Heart left ventricle (tissue), 16 donors: ENCODE measurements at regions not wholly inside any gene's neighbourhood (a gene's known extent, or its start where the extent isn't known, plus 50 kb on each side); places are given as distances from the start of the nearest gene placed in this dataset.

ENCODE experiments used
- ATAC-seq, 4 donors: fragments of 200-7000 bp; cut with Tn5 transposase; one replicate each; pipeline ENCODE4 v1.9.1; 2020 to 2022; ENCODE audit warnings: moderate library complexity in 4 of 4, mild to moderate bottlenecking in 3 of 4, moderate number of reproducible peaks in 1 of 4
- DNase-seq, 5 donors: peaks; one replicate each; pipeline ENCODE4 v3.0.0-alpha.2; 2020
- H3K27ac ChIP-seq, 12 donors: fragments of 200-600 bp; sonication (generic) in 4 of 12; one replicate each; pipeline versions ENCODE4 v1.5.0 to v1.8.0; 2016 to 2022; ENCODE audit warnings: mild to moderate bottlenecking in 2 of 12
- H3K27me3 ChIP-seq, 9 donors: fragments of 200-600 bp; sonication (generic) in 2 of 9; one replicate each; pipeline versions ENCODE4 v1.5.1 to v1.8.0; 2016 to 2022; ENCODE audit warnings: mild to moderate bottlenecking in 3 of 9
- H3K36me3 ChIP-seq, 9 donors: fragments of 200-600 bp; sonication (generic) in 2 of 9; one replicate each; pipeline versions ENCODE4 v1.5.0 to v1.8.0; 2018 to 2022; ENCODE audit warnings: mild to moderate bottlenecking in 2 of 9
- H3K4me1 ChIP-seq, 12 donors: fragments of 200-600 bp; sonication (generic) in 4 of 12; one replicate each; pipeline versions ENCODE4 v1.5.0 to v1.8.0; 2016 to 2022; ENCODE audit warnings: mild to moderate bottlenecking in 3 of 12
- H3K4me3 ChIP-seq, 12 donors: fragments of 200-600 bp; sonication (generic) in 4 of 12; one replicate each; pipeline versions ENCODE4 v1.5.0 to v1.8.0; 2017 to 2022; ENCODE audit warnings: mild to moderate bottlenecking in 9 of 12, moderate library complexity in 4 of 12
- H3K9me3 ChIP-seq, 12 donors: fragments of 200-600 bp; sonication (generic) in 4 of 12; one replicate each; pipeline versions ENCODE4 v1.5.0 to v1.8.0; 2016 to 2022; ENCODE audit warnings: mild to moderate bottlenecking in 1 of 12
- CTCF ChIP-seq, 12 donors: fragments of 200-600 bp; sonication (generic) in 4 of 12; IDR thresholded peaks; one replicate each; pipeline versions ENCODE4 v1.5.0 to v1.8.0; 2018 to 2022; ENCODE audit warnings: antibody characterized with exemption in 12 of 12, mild to moderate bottlenecking in 5 of 12
- POLR2A ChIP-seq, 2 donors: fragments of 450-650 bp; IDR thresholded peaks; one replicate each; pipeline ENCODE4 v1.6.1; 2017; ENCODE audit warnings: antibody characterized with exemption in 2 of 2, mild to moderate bottlenecking in 2 of 2, moderate library complexity in 2 of 2
- WGBS, 4 donors: extraction: QIAGEN DNeasy Blood & Tissue Kit in 2 of 4; methylation state at CpG; one replicate each; pipeline versions ENCODE4 v1.1.5 to v1.1.7; 2013 to 2018; 5-methylcytosine and 5-hydroxymethylcytosine counted together
- intact Hi-C, 10 donors: fragments of 100-400 bp; cut with DNase I; formaldehyde crosslinking; loops; one replicate each; pipeline versions ENCODE4 v1.11.1 to v1.14.2; 2022
- donor health status: ischemic (EF 13 %, LVEDD 7.1; RV severe dilation, severe dysfunction).
- donor health status: healthy with polysubstance abuse.
- donor health status: DM: no; HTN: yes; CAD: no.
- donor health status: DM: no; HTN: no; CAD: no.
- donor health status: ischemic (EF 25% LVEDD 6.9; RV normal size, moderate dysfunction).
- donor health status: ischemic (EF 25% LVEDD 5.7; RV mildly dilated, moderate dysfunction).
- donor health status: healthy.
- donor health status: DM: yes; HTN: yes; CAD: no.
- donor health status: ischemic (EF 35%, LVEDD 5.7; RV mildly dilated, moderate dysfunction).
- donor health status: nonischemic (EF 11% LVEDD 7.7; RV severe dilation, severe dysfunction).
- donor health status: DM: yes; HTN: yes; CAD: no.
- donor health status: PGD.
- donor health status: ischemic (EF 29% LVEDD 5.4; RV normal size, mild dysfunction).
- donor health status: nonischemic (EF 23%, LVEDD 6.1; RV moderate dilation, normal function).

- Histone ChIP-seq H3K4me1 (no peaks in the 10 kb centered on the region), H3K36me3 (no peaks in the 10 kb centered on the region), H3K4me3 (no peak overlapping the region), H3K27me3 (no peaks in the 10 kb centered on the region), H3K27ac (no peak overlapping the region), H3K9me3 (no peaks in the 10 kb centered on the region)
- TF ChIP-seq POLR2A (IDR thresholded peaks at IDR 0.05) (no peak), CTCF (IDR thresholded peaks at IDR 0.05) (no peak)
- ATAC-seq (no peak), DNase-seq (no peak)
- intact Hi-C loops, result no loop called here
- 92 to 98% (median 95%) methylated on average over 2 of the region's 2 CpGs for WGBS, 4 donors
Observed at GRCh38 chr15:38748710-38749109, 184.1 kb upstream of the RASGRP1 start.

GRCh38 chr15:38750786-38751185 is 186.2 kb upstream of the RASGRP1 start:
- H3K9me3 ChIP-seq, result no peaks in the 10 kb centered on the region
- H3K27ac ChIP-seq, result no peak overlapping the region
- no peaks in the 10 kb centered on the region for H3K4me1 ChIP-seq
- intact Hi-C loops, result no loop called here
- no peak overlapping the region for H3K4me3 ChIP-seq
- DNase-seq (no peak), ATAC-seq (no peak)
- H3K36me3 ChIP-seq, result no peaks in the 10 kb centered on the region
- 56 to 59% (median 57%) methylated on average over 5 of the region's 5 CpGs for WGBS, 4 donors
- TF ChIP-seq POLR2A (IDR thresholded peaks at IDR 0.05) (no peak), CTCF (IDR thresholded peaks at IDR 0.05) (no peak)
- H3K27me3 ChIP-seq, result peaks cover 0 to under 1% (median 0%) of the 10 kb centered on the region in 9 donors

GRCh38 chr15:38755718-38756117 is 191.1 kb upstream of the RASGRP1 start:
- ATAC-seq (no peak), DNase-seq (no peak)
- intact Hi-C loops, result no loop called here
- Histone ChIP-seq H3K9me3 (no peaks in the 10 kb centered on the region), H3K36me3 (no peaks in the 10 kb centered on the region), H3K27me3 (peaks cover 0 to 2% (median 0%) of the 10 kb centered on the region in 9 donors), H3K4me1 (no peaks in the 10 kb centered on the region), H3K4me3 (no peak overlapping the region), H3K27ac (no peak overlapping the region)
- WGBS, 4 donors, result 79 to 84% (median 83%) methylated on average over 2 of the region's 2 CpGs
- TF ChIP-seq CTCF (IDR thresholded peaks at IDR 0.05), result no peak
- TF ChIP-seq POLR2A (IDR thresholded peaks at IDR 0.05), result no peak

GRCh38 chr15:38756441-38756840 is 191.8 kb upstream of the RASGRP1 start:
- WGBS, 4 donors, result 74 to 87% (median 83%) methylated on average over 5 of the region's 5 CpGs
- no peak for ATAC-seq
- Histone ChIP-seq H3K4me3 (no peak overlapping the region), H3K9me3 (no peaks in the 10 kb centered on the region), H3K27me3 (peaks cover 0 to 2% (median 0%) of the 10 kb centered on the region in 9 donors), H3K4me1 (no peaks in the 10 kb centered on the region), H3K36me3 (no peaks in the 10 kb centered on the region), H3K27ac (no peak overlapping the region)
- no peak for TF ChIP-seq POLR2A (IDR thresholded peaks at IDR 0.05)
- TF ChIP-seq CTCF (IDR thresholded peaks at IDR 0.05), result no peak
- no peak for DNase-seq
- intact Hi-C loops, result no loop called here
